ENCODE measurements at regions not wholly inside any gene's neighbourhood (a gene's known extent, or its start where the extent isn't known, plus 50 kb on each side); places are given as distances from the start of the nearest gene placed in this dataset.

DNA sequence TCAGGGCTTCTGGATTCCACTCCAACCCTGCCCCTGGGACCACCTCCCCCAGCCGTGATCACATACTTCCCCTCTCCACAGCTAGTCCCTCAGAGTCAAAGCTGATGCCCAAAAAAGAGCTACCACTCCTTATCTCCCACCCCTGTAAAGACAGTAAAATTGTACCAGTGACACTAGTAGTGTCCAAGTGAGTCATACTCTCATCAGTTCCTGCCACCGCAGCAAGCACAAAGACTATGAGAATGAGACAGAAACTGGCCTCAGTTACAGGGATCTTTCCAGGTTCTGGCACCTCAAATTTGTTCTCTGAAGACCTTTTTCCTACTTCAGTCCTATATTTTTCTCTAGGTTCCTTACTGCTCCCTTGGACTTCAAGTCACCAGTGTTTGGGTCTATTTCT, 144.2 kb downstream of the SPRY2 start:
- Histone ChIP-seq H3K4me3 (ENCODE audit: insufficient read depth, low read length, poor library complexity, severe bottlenecking) (no peak overlapping the region), H3K9me3 (ENCODE audit: insufficient read depth, low read length) (no peaks in the 10 kb centered on the region), H3K9ac (ENCODE audit: low read length) (no peak overlapping the region), H2AFZ (ENCODE audit: low read depth, low read length, severe bottlenecking) (no peak overlapping the region), H3K9me2 (replicated peaks; ENCODE audit: insufficient read depth, low read length) (no peaks in the 10 kb centered on the region), H3K79me2 (ENCODE audit: insufficient read depth, low read length) (no peaks in the 10 kb centered on the region), H4K20me1 (ENCODE audit: low read depth, low read length) (no peaks in the 10 kb centered on the region), H3K27ac (ENCODE audit: low read depth, low read length) (no peak overlapping the region), H3K27me3 (ENCODE audit: low read length) (no peaks in the 10 kb centered on the region), H3F3A (ENCODE audit: insufficient read depth) (no peaks in the 10 kb centered on the region), H3K36me3 (ENCODE audit: low read length) (no peaks in the 10 kb centered on the region), H3K4me2 (ENCODE audit: low read depth, low read length, poor library complexity, severe bottlenecking) (no peak overlapping the region)
- TF ChIP-seq EZH2phosphoT487 (conservative IDR thresholded peaks at IDR 0.05; ENCODE audit: low read length) = no peak
- TF ChIP-seq, protein P1, sequence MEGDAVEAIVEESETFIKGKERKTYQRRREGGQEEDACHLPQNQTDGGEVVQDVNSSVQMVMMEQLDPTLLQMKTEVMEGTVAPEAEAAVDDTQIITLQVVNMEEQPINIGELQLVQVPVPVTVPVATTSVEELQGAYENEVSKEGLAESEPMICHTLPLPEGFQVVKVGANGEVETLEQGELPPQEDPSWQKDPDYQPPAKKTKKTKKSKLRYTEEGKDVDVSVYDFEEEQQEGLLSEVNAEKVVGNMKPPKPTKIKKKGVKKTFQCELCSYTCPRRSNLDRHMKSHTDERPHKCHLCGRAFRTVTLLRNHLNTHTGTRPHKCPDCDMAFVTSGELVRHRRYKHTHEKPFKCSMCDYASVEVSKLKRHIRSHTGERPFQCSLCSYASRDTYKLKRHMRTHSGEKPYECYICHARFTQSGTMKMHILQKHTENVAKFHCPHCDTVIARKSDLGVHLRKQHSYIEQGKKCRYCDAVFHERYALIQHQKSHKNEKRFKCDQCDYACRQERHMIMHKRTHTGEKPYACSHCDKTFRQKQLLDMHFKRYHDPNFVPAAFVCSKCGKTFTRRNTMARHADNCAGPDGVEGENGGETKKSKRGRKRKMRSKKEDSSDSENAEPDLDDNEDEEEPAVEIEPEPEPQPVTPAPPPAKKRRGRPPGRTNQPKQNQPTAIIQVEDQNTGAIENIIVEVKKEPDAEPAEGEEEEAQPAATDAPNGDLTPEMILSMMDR (IDR thresholded peaks at IDR 0.05; ENCODE audit: insufficient read depth, low read length, poor library complexity, severe bottlenecking) = no peak

GRCh38 chr13:80195649-80196048, 145.3 kb downstream of the SPRY2 start:
- H3K27ac ChIP-seq (ENCODE audit: low read depth, low read length) = no peak overlapping the region
- H3K79me2 ChIP-seq (ENCODE audit: insufficient read depth, low read length) = no peaks in the 10 kb centered on the region
- no peaks in the 10 kb centered on the region for H4K20me1 ChIP-seq (ENCODE audit: low read depth, low read length)
- H2AFZ ChIP-seq (ENCODE audit: low read depth, low read length, severe bottlenecking) = no peak overlapping the region
- TF ChIP-seq EZH2phosphoT487 (conservative IDR thresholded peaks at IDR 0.05; ENCODE audit: low read length) = no peak
- TF ChIP-seq, protein P1 (IDR thresholded peaks at IDR 0.05; ENCODE audit: insufficient read depth, low read length, poor library complexity, severe bottlenecking) = no peak
- no peaks in the 10 kb centered on the region for H3K27me3 ChIP-seq (ENCODE audit: low read length)
- no peaks in the 10 kb centered on the region for H3K9me3 ChIP-seq (ENCODE audit: insufficient read depth, low read length)
- no peak overlapping the region for H3K4me2 ChIP-seq (ENCODE audit: low read depth, low read length, poor library complexity, severe bottlenecking)
- H3K36me3 ChIP-seq (ENCODE audit: low read length) = no peaks in the 10 kb centered on the region
- H3K4me3 ChIP-seq (ENCODE audit: insufficient read depth, low read length, poor library complexity, severe bottlenecking) = no peak overlapping the region
- H3K9me2 ChIP-seq (replicated peaks; ENCODE audit: insufficient read depth, low read length) = no peaks in the 10 kb centered on the region
- no peak overlapping the region for H3K9ac ChIP-seq (ENCODE audit: low read length)
- no peaks in the 10 kb centered on the region for H3F3A ChIP-seq (ENCODE audit: insufficient read depth)

- H3K27me3 ChIP-seq (ENCODE audit: low read length) = no peaks in the 10 kb centered on the region
- no peak overlapping the region for H2AFZ ChIP-seq (ENCODE audit: low read depth, low read length, severe bottlenecking)
- H3K9ac ChIP-seq (ENCODE audit: low read length) = no peak overlapping the region
- H3K27ac ChIP-seq (ENCODE audit: low read depth, low read length) = no peak overlapping the region
- H3K9me2 ChIP-seq (replicated peaks; ENCODE audit: insufficient read depth, low read length) = no peaks in the 10 kb centered on the region
- TF ChIP-seq, protein P1 (IDR thresholded peaks at IDR 0.05; ENCODE audit: insufficient read depth, low read length, poor library complexity, severe bottlenecking) = no peak
- TF ChIP-seq EZH2phosphoT487 (conservative IDR thresholded peaks at IDR 0.05; ENCODE audit: low read length) = no peak
- H3K79me2 ChIP-seq (ENCODE audit: insufficient read depth, low read length) = no peaks in the 10 kb centered on the region
- H3K36me3 ChIP-seq (ENCODE audit: low read length) = no peaks in the 10 kb centered on the region
- H3K4me3 ChIP-seq (ENCODE audit: insufficient read depth, low read length, poor library complexity, severe bottlenecking) = no peak overlapping the region
- H3F3A ChIP-seq (ENCODE audit: insufficient read depth) = no peaks in the 10 kb centered on the region
- no peak overlapping the region for H3K4me2 ChIP-seq (ENCODE audit: low read depth, low read length, poor library complexity, severe bottlenecking)
- H3K9me3 ChIP-seq (ENCODE audit: insufficient read depth, low read length) = no peaks in the 10 kb centered on the region
- no peaks in the 10 kb centered on the region for H4K20me1 ChIP-seq (ENCODE audit: low read depth, low read length)
Observed at GRCh38 chr13:80189889-80190597, 150.9 kb downstream of the SPRY2 start.

All from SU-DHL-6 (cell line).